Thyroid gland (tissue), 4 donors: ENCODE measurements at regions not wholly inside any gene's neighbourhood (a gene's known extent, or its start where the extent isn't known, plus 50 kb on each side); places are given as distances from the start of the nearest gene placed in this dataset.

ENCODE experiments used
- DNase-seq, 2 donors: peaks; one replicate each; pipeline ENCODE4 v3.0.0-alpha.2; 2019
- H3K27ac ChIP-seq, 3 donors: fragments of 200-600 bp; sonication (generic); 1 replicate in 2 of 3; 2 replicates in 1 of 3; pipeline ENCODE4 v1.5.1; 2016 to 2019; ENCODE audit warnings: mild to moderate bottlenecking in 1 of 3, moderate library complexity in 1 of 3
- H3K27me3 ChIP-seq: fragments of 200-600 bp; sonication (generic); one replicate; pipeline ENCODE4 v1.5.1; 2019
- H3K36me3 ChIP-seq, 2 donors: fragments of 200-600 bp; sonication (generic); one replicate each; pipeline ENCODE4 v1.5.1; 2016 to 2019
- H3K4me1 ChIP-seq, 2 donors: fragments of 200-600 bp; sonication (generic); one replicate each; pipeline ENCODE4 v1.5.1; 2017 to 2019
- H3K4me3 ChIP-seq, 3 donors: fragments of 200-600 bp; sonication (generic); replicated peaks in 1 of 3; 1 replicate in 2 of 3; 2 replicates in 1 of 3; pipeline ENCODE4 v1.5.1; 2016; ENCODE audit warnings: mild to moderate bottlenecking in 1 of 3
- H3K9me3 ChIP-seq: fragments of 200-600 bp; sonication (generic); one replicate; pipeline ENCODE4 v1.5.1; 2017
- CTCF ChIP-seq, 6 experiments: fragments of 200-600 bp in 3 of 6; fragments of 450-650 bp in 3 of 6; sonication (generic) in 3 of 6; IDR thresholded peaks; one replicate each; pipeline ENCODE4 v1.5.1; 2016 to 2019; ENCODE audit warnings: antibody characterized with exemption in 6 of 6, mild to moderate bottlenecking in 2 of 6, inconsistent platforms in 1 of 6, moderate library complexity in 1 of 6
- POLR2A ChIP-seq, 2 donors: fragments of 450-650 bp; IDR thresholded peaks; one replicate each; pipeline ENCODE4 v1.6.1; 2017; ENCODE audit warnings: antibody characterized with exemption in 2 of 2, mild to moderate bottlenecking in 2 of 2, moderate library complexity in 1 of 2
- WGBS, 2 donors: methylation state at CpG; one replicate each; pipeline ENCODE4 v1.1.5; 2017; 5-methylcytosine and 5-hydroxymethylcytosine counted together
- intact Hi-C: fragments of 100-400 bp; cut with DNase I; formaldehyde crosslinking; loops from one replicate; pipeline ENCODE4 v1.15.1; 2023

- TF ChIP-seq POLR2A (IDR thresholded peaks at IDR 0.05) (no peak), CTCF (IDR thresholded peaks at IDR 0.05) (no peak)
- no peak for DNase-seq
- Histone ChIP-seq H3K4me3 (no peak overlapping the region), H3K36me3 (no peaks in the 10 kb centered on the region), H3K4me1 (no peaks in the 10 kb centered on the region), H3K27me3 (no peaks in the 10 kb centered on the region), H3K27ac (no peak overlapping the region), H3K9me3 (no peaks in the 10 kb centered on the region)
- WGBS, 2 donors: 79 to 82% methylated on average over 12 of the region's 12 CpGs
- intact Hi-C loops: no loop called here
Measured at GRCh38 chr22:49206281-49206680, 621.4 kb downstream of the BRD1 start.

GRCh38 chr22:49205483-49205800 lies 622.2 kb downstream of the BRD1 start:
- H3K9me3 ChIP-seq: no peaks in the 10 kb centered on the region
- no peaks in the 10 kb centered on the region for H3K27me3 ChIP-seq
- H3K27ac ChIP-seq: no peak overlapping the region
- DNase-seq: no peak
- H3K36me3 ChIP-seq: no peaks in the 10 kb centered on the region
- H3K4me3 ChIP-seq: no peak overlapping the region
- 37 to 56% methylated on average over 5 of the region's 5 CpGs for WGBS, 2 donors
- TF ChIP-seq POLR2A (IDR thresholded peaks at IDR 0.05) (no peak), CTCF (IDR thresholded peaks at IDR 0.05) (no peak)
- intact Hi-C loops: no loop called here
- no peaks in the 10 kb centered on the region for H3K4me1 ChIP-seq

GRCh38 chr22:49204599-49205482 lies 622.8 kb downstream of the BRD1 start:
- Histone ChIP-seq H3K9me3 (no peaks in the 10 kb centered on the region), H3K4me3 (no peak overlapping the region), H3K36me3 (no peaks in the 10 kb centered on the region), H3K27me3 (no peaks in the 10 kb centered on the region), H3K27ac (no peak overlapping the region), H3K4me1 (no peaks in the 10 kb centered on the region)
- WGBS, 2 donors: 84 to 85% methylated on average over 22 of the region's 22 CpGs
- intact Hi-C loops: no loop called here
- TF ChIP-seq CTCF (IDR thresholded peaks at IDR 0.05): no peak
- no peak for TF ChIP-seq POLR2A (IDR thresholded peaks at IDR 0.05)
- no peak for DNase-seq

GRCh38 chr22:49203859-49204598 lies 623.6 kb downstream of the BRD1 start:
- 84 to 85% methylated on average over 32 of the region's 32 CpGs for WGBS, 2 donors
- DNase-seq: no peak
- Histone ChIP-seq H3K36me3 (no peaks in the 10 kb centered on the region), H3K4me3 (no peak overlapping the region), H3K4me1 (no peaks in the 10 kb centered on the region), H3K9me3 (no peaks in the 10 kb centered on the region), H3K27me3 (no peaks in the 10 kb centered on the region), H3K27ac (no peak overlapping the region)
- intact Hi-C loops: no loop called here
- TF ChIP-seq POLR2A (IDR thresholded peaks at IDR 0.05) (no peak), CTCF (IDR thresholded peaks at IDR 0.05) (no peak)
